NCI-H146 (cell line): ENCODE measurements at regions not wholly inside any gene's neighbourhood (a gene's known extent, or its start where the extent isn't known, plus 50 kb on each side); places are given as distances from the start of the nearest gene placed in this dataset.
"Not testable (repeated sequence)": the region's sequence is repeated elsewhere in the genome, so short reads cannot be mapped to it uniquely, and the experiment has no call there.

ENCODE experiments used
- DNase-seq: peaks from one replicate; lab custom pipeline; 2025; lab: John Stamatoyannopoulos, UW

DNA sequence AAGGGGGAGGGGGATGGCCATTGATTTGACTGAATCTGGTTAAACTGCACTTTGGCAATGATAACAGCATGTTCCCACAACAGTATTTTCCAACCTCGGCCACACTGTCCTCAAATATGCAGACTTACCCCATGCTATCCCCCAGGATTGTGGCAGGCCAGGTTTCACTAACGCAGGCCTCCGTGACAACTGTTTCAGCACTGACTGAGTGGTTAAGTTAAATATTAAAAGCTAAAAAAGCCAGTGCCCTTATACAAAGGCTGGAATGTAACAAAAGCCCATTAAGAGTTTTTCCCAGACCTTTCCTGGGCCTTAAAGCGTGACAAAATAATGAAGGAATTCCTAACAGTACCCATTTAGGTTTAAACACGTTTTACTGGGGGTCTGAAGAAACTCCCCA is 202.9 kb downstream of the USP25 start:
- no peak for DNase-seq

DNA sequence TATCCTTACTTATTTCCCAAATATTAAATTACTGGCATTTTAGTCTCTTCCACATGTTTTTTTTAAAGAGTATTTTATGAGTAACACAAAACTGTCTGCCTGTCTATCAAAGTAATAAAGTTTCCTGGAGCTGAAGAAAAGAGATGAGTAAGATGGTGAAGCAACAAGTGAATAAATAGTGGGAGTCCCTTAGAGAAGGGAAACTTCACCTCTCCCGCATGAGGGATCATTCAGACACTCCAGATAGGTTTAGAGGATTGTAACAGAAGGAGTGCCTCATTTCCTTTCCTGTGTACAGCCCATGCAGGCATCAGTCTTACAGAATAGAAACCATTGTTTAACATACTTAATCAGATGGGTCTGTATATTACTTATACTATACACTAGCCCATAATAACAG is 205.7 kb downstream of the USP25 start:
- no peak for DNase-seq

DNA sequence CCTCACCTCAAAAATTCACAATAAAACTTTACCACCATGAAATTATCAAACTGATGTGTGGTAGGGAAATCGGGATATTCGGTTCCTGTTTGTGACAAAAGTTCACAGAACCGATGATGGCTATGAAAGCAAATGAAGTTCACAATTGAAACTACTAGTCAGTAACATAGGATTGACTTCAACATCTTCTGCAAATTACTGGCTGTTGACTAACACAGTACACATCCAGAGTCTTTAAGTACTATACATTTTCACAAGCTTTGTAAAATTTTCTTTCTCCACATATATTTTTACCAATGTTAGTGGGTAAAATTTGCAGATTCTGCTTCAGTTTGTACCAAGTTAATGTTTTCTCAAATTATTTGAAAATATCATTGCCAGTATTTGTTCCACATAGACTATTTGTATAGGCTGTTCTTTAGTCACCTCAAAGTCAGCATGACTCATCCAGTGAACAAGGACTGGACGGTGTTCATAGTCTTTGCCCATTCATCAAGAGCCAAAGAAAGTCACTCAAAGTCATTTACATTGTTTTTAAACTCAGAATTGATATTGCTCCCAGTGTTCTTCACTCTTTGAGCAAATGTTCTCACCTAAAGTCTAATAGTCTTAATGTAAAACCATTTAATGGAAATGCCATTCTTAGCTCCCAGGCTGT is 213.4 kb downstream of the USP25 start:
- DNase-seq = no peak

DNA sequence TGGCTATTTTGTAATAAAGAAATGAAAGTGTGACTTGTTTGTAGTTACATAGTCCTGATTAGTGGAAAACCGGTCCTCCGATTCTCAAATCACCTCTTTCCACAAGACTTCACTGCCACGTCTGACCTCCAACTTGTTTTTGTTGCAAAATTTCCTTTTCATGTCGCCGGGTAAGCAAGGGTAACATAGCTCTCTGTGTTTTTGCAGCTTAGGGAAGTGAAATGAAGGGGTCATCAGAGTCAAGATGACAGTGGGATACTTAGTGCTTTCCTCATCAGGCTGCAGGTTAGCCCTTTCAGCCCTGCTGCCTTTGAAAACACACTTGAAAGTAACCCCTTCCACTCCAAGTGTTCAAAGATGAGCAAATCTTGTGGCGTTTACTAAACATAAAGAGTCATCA is 217.9 kb downstream of the USP25 start:
- no peak for DNase-seq

DNA sequence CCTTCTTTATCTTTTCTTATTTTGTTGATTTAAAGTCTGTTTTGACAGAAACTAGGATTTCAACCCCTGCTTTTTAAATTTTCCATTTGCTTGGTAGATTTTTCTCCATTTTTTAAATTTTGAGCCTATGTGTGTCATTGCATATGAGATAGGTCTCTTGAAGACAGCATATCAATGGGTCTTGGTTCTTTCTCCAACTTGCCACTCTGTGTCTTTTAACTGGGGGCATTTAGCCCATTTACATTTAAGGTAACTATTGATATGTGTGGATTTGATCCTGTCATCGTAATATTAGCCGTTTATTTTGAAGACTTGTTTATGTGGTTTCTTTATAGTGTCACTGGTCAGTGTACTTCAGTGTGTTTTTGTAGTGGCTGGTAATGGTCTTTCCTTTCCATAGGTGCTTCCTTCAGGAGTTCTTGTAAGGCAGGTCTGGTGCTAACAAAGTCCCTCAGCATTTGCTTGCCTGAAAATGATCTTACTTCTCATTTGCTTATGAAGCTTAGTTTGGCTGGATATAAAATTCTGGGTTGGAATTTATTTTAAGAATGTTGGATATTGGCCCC is 223.9 kb downstream of the USP25 start:
- DNase-seq = no peak

DNA sequence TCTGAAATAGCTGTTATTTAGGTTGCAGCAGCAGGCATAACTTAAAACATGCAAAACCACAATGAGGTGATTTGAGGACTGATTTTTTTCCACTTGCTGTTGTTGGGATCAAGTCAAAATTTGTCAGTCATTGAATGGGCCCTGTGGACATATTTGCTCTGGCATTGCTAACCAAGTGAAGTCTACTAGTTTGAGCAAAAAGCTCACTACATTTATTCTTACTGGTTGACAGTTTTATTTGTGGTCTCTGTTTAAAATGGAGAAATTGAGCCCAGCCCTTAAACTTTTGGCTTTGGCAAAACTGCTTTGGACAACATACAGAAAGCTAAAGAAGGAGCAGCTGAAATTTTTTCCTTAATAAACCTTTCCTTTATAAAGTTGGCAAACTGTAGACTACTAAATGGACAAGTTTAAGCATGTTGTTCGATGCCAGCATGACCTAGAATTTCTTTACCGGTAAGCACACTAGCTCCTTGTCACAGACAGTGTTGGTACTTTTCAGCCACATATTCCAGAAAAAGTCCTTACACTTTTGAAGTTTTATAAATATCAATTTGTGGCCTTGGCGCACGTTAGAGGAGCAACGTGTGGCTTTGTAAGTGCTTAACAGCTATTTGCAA is 234.6 kb downstream of the USP25 start:
- DNase-seq = no peak

DNA sequence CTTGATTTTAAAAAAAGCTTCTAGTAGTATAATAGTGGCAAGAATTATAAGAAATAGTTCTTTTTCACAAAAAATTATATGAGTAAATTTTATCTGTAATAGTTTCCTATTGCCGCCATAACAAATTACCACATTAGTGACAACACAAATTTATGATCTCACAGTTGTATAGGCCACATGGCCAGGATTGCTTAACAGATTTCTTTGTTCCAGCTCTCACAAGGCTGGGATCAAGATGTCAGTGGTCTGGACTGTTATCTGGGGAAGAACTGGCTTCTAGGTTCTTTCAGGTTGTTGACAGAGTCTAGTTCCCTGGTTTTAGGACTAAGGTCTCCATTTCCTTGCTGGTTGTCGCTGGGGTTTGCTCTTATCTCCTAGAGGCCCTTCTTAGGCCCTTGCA is 236.4 kb downstream of the USP25 start:
- no peak for DNase-seq

DNA sequence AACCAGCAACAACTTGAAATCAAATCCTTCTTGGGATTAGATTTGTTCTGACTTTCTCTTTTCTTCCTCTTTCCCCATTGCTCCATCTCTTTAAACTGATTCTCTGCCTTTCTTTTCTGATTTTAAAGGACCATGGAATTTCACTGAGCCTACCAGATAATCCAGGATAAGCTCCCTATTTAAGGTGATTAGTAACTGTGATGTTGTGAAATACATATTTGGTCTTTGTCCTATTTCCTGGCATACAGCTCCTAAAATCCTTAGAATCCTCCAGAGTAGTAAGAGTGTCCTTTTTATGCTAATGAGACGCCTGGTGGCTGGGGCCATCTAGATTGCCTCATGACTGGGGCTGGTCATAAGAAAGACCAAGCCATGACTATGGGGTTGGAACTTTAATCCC is 236.9 kb downstream of the USP25 start:
- DNase-seq = no peak

DNA sequence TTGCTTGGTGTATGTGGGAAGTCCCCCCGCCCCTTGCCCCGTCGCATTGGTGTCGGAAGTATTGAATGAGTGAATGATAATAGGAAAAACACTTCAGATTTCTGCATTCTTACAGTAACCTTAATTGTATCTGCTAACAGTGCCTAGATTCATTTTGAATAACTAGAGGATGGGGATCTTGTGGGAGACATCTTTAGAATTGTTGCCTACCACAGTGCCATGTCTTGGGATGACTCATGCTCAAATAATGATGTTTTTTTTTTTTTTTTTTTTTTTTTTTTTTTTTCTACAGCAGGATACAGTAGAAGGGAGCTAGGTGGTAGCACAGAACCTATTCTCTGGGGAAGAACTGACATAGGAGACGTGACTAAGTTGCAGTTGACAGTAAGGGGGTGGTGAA is 237.9 kb downstream of the USP25 start:
- no peak for DNase-seq

DNA sequence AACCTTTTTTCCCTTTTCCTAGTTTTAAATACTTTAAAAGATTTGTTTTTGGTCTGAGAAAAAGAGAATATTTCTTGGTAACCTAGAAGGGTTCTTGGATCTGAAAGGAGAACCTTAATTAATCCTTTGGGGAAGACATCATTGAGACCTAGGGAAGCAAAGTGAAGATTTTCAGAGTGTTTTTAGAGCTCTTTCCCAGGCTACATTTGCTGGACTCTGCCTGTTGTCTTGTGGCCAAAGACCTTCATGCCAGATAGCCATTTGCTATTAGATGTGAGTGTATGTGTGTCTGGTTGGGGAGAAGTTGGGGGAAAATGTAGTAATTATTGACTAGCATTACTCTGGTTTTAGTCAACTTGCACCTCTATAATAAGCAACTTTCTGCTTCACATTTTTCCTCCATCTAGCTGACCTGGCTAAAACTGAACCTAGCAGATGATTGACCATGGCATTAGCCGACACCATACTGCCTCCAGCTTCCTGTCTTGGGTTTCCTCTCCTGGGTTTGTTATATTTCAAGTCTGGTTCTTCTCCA is 239.1 kb downstream of the USP25 start:
- DNase-seq = no peak

DNA sequence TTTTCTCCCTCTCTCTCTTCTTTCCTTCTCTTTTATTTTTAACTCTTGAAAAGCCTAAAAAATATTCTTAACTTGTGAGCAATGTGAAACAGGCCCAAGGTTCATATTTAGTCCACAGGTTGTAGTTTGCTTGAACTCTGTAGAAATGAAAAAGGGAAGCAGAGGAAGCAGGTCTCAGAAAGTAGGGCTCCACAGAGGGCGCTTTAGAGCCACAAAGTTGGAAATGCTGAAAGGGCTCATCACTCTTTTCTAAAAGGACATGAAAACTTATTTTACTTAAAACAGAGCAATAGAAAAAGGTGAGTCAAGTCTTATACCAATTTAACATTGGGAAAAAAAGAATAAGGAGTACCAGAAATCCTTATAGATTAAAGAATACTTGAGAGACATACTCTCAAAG is 247.0 kb downstream of the USP25 start:
- DNase-seq = no peak

DNA sequence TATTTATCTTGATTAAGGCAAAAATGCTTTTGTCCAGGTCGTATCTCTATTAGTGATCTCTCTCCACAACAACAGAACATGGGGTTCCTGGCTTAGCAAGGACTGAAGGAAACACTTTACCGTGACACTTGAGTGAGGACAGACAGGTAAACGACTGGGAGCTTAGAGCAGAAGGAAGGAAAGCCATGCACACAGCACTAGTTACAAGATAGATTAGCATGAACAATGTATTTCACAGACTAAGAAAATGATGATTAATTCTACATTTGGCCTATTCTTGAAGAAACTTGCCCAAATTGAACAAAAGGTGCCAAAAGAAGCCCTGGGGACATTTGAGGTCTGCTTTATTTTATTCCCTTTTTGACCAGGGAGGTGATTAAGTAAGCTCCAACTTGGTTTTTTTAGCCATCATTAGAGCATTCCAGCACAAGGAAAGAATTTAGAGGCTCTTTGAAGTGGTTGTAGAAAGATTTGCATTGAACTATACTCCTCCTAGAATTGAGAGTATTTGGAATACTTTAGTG is 248.5 kb downstream of the USP25 start:
- DNase-seq = no peak

DNA sequence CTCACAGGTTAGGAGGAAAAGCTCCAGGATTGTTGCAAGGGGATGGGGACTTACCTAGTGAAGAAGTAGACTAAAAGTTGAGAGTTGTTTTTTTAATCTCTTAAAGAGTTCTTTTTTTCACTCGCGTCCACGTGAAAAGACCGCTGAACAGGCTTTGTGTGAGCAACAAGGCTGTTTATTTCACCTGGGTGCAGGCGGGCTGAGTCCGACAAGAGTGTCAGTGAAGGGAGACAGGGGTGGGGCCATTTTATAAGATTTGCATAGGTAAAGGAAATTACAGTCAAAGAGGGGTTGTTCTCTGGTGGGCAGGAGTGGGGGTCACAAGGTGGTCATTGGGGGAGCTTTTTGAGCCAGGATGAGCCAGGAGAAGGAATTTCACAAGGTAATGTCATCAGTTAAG is 249.7 kb downstream of the USP25 start:
- not testable (repeated sequence) for DNase-seq

DNA sequence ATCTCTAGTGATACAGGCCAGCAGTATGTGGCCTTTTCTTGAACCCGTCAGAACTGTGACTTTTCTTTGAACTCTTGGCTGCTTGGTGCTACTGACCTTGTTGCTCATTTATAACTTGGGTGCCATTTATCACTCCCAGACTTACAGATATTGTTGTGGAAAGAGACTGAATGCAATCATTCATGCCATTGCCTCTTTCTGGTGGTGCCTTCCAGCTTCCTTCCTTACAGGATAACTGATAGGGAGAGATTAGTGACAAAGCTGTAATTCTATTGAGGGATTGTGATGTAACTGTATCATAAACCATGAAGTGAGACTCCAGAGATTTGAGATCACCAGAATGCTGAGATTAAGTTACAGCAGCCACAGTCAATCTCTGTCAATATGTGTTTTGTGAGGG is 256.5 kb downstream of the USP25 start:
- no peak for DNase-seq

DNA sequence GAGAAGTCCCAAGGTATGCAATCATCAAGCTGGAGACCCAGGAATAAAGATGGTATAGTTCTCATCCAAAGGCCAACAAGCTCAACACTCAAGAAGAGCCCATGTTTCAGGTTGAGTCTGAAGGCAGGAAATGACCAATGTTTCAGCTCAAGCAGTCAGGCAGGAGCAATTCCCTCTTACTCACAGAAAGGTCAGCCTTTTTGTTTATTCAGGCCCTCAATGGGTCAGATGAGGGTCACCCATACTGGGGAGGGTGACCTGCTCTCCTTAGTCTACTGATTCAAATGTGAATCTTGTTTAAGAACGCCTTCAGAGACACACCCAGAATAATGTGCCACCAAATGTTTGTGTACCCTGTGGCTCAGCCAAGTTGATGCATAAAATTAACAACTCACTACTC is 262.4 kb downstream of the USP25 start:
- DNase-seq = no peak

DNA sequence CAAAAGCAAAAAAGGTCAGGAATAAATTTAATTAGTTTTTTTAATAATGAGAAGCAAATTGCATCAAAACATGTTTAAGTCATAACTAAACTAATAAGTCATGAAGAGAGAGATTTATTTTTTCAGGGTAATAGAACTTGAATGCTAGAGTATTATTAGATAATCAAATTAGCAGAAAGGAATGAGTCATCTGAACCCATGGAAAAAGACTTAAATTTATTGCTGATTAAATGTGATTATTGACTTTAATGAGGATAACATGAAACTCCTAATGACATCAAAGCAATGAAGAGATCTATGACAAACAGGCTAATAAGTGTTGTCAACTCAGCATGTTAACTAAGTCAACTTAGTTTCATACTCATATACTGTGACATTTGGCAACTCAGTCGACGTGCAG is 264.2 kb downstream of the USP25 start:
- DNase-seq = no peak

DNA sequence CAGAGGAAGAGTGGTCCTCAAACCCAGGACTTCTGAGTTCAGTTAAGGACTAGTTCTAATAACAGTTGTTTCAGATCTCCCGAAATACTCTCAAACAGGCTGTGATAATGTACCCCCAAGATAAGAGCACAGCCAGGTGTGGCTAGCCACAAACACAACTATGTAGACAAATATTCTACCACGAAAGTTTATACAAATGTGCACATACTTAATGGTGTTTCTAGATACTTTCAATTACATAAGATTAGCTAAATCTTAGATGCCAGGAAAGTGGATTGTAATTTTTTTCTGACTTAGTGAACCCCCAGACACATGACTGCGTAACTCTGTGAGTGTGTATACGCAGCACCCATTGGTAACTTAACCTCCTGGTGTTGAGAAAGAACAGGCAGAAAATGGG is 270.0 kb downstream of the USP25 start:
- DNase-seq = no peak

DNA sequence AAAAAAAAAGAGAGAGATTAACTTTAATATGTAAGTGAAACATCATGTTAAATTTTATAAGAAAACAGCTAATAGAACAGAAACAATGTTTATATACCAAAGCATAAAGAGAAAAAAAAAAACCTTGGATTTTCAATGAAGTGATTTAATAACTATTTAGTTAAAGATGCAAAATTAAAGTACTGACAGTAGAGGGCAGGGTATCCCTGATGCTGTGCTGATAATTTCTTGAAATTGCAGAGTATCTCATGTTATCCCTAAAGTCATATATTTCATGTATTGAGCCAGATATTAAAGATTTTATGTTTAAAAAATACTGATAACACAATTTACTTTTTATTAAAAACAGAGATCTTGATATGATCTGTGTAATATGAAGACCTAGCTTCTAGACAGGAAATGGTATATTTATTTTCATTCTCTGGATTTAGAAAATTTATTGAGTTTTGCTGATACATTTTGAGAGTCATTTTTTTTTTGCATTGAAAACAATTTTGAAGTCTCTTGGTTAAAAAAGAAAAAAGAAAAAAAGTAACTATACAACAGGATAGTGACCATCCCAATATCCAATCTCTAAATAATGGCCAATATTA is 273.2 kb downstream of the USP25 start:
- no peak for DNase-seq

DNA sequence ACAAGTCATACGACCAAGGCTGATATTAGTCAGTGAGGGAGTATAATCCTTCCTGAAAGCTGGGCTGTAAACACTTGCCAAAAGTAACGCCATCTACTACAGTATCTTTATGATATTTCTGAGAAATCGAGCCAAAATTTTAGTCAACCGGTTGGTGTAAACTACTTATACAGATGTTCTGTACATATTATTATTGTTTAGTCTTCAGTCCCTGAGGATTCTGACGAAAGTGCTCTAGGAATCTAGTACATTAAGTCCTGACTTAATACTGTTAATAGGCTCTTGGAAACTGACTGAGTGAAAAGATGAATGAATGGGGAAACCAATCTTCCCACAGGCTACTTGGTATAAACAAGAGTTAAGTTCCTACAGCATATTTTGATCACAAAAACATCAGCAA is 274.3 kb downstream of the USP25 start:
- no peak for DNase-seq

DNA sequence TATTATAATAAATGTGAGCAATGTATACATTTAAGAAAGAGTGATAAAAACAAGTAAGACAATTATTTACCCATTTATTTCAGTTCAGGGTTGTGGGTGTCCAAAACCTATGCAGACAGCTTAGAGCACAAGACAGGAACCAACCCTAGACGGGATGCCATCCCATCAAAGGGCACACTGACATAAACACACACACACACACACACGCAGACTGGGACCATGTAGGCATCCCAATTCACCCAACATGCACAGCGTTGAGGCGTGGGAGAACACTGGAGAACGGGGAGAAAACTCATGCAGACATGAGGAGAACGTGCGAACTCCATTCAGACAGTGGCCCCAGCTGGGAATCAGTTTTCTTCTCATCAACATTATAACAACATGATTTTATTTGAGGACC is 274.7 kb downstream of the USP25 start:
- DNase-seq = no peak

DNA sequence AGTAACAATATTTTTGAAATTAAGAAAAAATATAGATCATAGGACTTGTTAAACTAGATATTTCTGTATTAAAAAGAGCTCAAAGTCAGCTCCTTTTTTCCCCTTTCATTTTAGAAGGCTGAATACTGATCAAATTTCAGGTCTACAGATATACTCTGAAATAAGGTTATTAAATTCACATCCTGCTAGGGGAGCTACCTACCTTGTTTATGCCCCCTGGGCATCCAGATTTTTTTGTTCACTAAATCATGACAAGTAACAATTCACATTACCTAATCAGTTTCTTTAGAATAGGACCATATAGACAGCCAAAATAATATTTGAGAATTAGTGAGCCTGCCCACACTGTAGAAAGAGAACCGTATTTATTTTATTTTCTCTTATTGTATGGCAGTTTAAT is 276.2 kb downstream of the USP25 start:
- DNase-seq = no peak

DNA sequence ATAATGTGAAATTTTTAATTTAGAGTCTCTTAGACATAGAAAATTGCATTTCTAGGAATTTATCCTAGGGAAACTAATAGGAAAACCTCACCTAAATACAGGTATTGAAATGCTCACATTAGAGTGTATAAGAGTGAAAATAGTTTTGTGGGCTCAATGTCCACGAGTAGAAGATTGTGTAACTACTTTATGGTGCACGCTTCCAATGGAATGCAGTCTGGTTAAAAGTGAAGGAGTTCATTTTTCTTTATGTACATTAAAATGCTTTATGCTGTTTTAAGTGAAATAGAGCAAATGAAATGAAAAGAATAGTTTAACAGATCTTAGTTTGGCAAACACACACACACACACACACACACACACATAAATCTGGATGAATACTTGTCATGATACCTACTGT is 278.2 kb downstream of the USP25 start:
- DNase-seq = no peak

DNA sequence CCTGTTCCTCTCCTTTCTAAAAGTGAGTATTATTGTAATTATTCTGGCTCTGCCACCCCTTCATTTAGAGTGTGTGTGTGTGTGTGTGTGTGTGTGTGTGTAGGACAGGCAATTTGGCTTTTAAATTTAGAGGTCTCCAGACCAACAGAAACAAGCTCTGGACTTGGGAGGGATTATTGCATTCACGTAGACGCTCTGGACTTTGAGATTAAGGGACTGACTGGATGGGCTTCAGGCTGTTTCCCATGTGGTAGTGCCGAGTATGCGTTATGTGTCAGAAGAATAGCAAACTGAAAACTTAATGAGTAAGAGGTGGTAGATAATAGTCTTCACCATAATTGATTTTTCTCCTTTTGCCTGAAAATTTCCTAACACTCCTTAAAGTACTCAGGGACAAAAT is 281.9 kb downstream of the USP25 start:
- no peak for DNase-seq
